Loucy (cell line): ENCODE measurements at regions not wholly inside any gene's neighbourhood (a gene's known extent, or its start where the extent isn't known, plus 50 kb on each side); places are given as distances from the start of the nearest gene placed in this dataset.

Experiments
- H2AFZ ChIP-seq: fragments of 200-600 bp; sonication (generic); 2 replicates; pipeline ENCODE4 v1.6.0; 2016; ENCODE audit warnings: antibody characterized with exemption, mild to moderate bottlenecking, low read length, moderate library complexity
- H3F3A ChIP-seq: fragments of 200-600 bp; 2 replicates; pipeline ENCODE4 v1.6.0; 2016; ENCODE audit warnings: antibody characterized with exemption, low read depth, mild to moderate bottlenecking
- H3K27me3 ChIP-seq: fragments of 200-600 bp; sonication (generic); 2 replicates; pipeline ENCODE4 v1.6.1; 2014; ENCODE audit warnings: low read length, mild to moderate bottlenecking; ENCODE audit not compliant: insufficient read depth, poor library complexity, severe bottlenecking
- H3K36me3 ChIP-seq: fragments of 200-600 bp; sonication (generic); 2 replicates; pipeline ENCODE4 v1.6.1; 2016; ENCODE audit warnings: low read length; ENCODE audit not compliant: insufficient read depth
- H3K4me1 ChIP-seq: fragments of 200-600 bp; sonication (generic); 2 replicates; pipeline ENCODE4 v1.5.1; 2014; ENCODE audit warnings: low read length, mild to moderate bottlenecking; ENCODE audit not compliant: insufficient read depth, poor library complexity, severe bottlenecking
- H3K4me2 ChIP-seq: fragments of 200-600 bp; sonication (generic); 2 replicates; pipeline ENCODE4 v1.6.0; 2014; ENCODE audit warnings: antibody characterized with exemption, low read length, low read depth, mild to moderate bottlenecking; ENCODE audit not compliant: poor library complexity, severe bottlenecking
- H3K4me3 ChIP-seq: fragments of 200-600 bp; sonication (generic); 2 replicates; pipeline ENCODE4 v1.5.1; 2014; ENCODE audit warnings: low read length, mild to moderate bottlenecking, mixed read lengths; ENCODE audit not compliant: poor library complexity, severe bottlenecking
- H3K79me2 ChIP-seq: fragments of 200-600 bp; sonication (generic); 2 replicates; pipeline ENCODE4 v1.6.1; 2014; ENCODE audit warnings: low read length; ENCODE audit not compliant: insufficient read depth
- H3K9ac ChIP-seq: fragments of 200-600 bp; sonication (generic); 2 replicates; pipeline ENCODE4 v1.6.0; 2014; ENCODE audit warnings: mild to moderate bottlenecking, low read depth, low read length, moderate library complexity; ENCODE audit not compliant: poor library complexity, severe bottlenecking
- H3K9me2 ChIP-seq: fragments of 200-600 bp; sonication (generic); replicated peaks from 2 replicates; pipeline ENCODE4 v1.6.1; 2016; ENCODE audit warnings: low read depth, low read length, mixed read lengths
- H3K9me3 ChIP-seq: fragments of 200-600 bp; sonication (generic); 2 replicates; pipeline ENCODE4 v1.6.1; 2014; ENCODE audit warnings: mild to moderate bottlenecking, antibody characterized with exemption, low read length, low read depth; ENCODE audit not compliant: insufficient read depth
- H4K20me1 ChIP-seq: fragments of 200-600 bp; sonication (generic); 2 replicates; pipeline ENCODE4 v1.6.0; 2014; ENCODE audit warnings: antibody characterized with exemption, low read length, mild to moderate bottlenecking; ENCODE audit not compliant: insufficient read depth, poor library complexity, severe bottlenecking
- EZH2phosphoT487 ChIP-seq: fragments of 200-600 bp; IDR thresholded peaks from 2 replicates; pipeline ENCODE4 v1.6.1; 2018; ENCODE audit warnings: antibody characterized with exemption, mild to moderate bottlenecking, moderate library complexity, borderline replicate concordance
- TF ChIP-seq, protein P1 (sequence below): fragments of 200-600 bp; sonication (generic); conservative IDR thresholded peaks from 2 replicates; pipeline ENCODE4 v1.5.1; 2014; ENCODE audit warnings: mild to moderate bottlenecking, antibody characterized with exemption, low read length

DNA sequence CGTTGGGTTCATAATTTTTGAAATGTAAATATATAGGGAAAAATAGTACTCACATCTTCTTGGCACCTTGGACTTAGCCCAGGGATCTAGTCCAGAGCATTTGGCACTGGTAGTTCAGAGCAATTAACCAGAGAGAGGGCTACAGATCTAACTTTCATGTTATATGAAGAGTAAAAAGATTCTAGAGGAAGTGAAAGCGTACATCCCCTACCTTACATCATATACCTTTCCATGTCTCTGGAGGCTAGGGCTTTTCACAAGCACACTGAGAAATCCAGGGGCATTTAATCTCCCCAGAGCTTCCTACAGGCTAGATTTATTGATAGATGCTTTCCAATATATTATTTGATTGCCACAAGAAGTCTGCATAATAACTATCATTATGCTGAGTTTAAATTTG, 687.5 kb upstream of the FBXO33 start:
- Histone ChIP-seq H3K9me2 (no peaks in the 10 kb centered on the region), H3K27me3 (no peaks in the 10 kb centered on the region), H4K20me1 (no peaks in the 10 kb centered on the region), H3K9ac (no peak overlapping the region), H2AFZ (no peak overlapping the region), H3K4me1 (no peaks in the 10 kb centered on the region), H3K9me3 (no peaks in the 10 kb centered on the region), H3F3A (no peaks in the 10 kb centered on the region), H3K79me2 (no peaks in the 10 kb centered on the region), H3K4me3 (no peak overlapping the region), H3K4me2 (no peak overlapping the region), H3K36me3 (no peaks in the 10 kb centered on the region)
- TF ChIP-seq EZH2phosphoT487: no peak
- TF ChIP-seq, protein P1, sequence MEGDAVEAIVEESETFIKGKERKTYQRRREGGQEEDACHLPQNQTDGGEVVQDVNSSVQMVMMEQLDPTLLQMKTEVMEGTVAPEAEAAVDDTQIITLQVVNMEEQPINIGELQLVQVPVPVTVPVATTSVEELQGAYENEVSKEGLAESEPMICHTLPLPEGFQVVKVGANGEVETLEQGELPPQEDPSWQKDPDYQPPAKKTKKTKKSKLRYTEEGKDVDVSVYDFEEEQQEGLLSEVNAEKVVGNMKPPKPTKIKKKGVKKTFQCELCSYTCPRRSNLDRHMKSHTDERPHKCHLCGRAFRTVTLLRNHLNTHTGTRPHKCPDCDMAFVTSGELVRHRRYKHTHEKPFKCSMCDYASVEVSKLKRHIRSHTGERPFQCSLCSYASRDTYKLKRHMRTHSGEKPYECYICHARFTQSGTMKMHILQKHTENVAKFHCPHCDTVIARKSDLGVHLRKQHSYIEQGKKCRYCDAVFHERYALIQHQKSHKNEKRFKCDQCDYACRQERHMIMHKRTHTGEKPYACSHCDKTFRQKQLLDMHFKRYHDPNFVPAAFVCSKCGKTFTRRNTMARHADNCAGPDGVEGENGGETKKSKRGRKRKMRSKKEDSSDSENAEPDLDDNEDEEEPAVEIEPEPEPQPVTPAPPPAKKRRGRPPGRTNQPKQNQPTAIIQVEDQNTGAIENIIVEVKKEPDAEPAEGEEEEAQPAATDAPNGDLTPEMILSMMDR: no peak

DNA sequence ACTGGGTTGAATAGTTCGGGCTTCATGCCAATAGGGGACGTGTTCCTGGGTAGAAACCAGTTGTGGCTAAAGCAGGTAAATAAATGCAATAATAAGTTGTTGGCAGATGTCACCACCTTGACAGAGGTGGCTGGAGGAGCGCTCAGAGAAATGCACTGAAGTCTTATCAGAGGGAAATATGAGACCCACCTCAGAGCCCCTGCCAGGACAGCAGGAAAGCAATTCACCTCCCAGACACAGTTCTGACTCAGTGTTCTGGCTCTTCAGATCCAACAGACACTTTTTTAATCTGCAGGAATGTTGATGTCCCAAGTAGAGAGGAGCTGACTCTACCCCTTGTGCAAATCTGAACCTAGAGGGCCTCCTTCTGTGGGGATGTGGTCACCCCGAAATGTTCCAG, 687.1 kb upstream of the FBXO33 start:
- H3K4me2 ChIP-seq: no peak overlapping the region
- H2AFZ ChIP-seq: no peak overlapping the region

DNA sequence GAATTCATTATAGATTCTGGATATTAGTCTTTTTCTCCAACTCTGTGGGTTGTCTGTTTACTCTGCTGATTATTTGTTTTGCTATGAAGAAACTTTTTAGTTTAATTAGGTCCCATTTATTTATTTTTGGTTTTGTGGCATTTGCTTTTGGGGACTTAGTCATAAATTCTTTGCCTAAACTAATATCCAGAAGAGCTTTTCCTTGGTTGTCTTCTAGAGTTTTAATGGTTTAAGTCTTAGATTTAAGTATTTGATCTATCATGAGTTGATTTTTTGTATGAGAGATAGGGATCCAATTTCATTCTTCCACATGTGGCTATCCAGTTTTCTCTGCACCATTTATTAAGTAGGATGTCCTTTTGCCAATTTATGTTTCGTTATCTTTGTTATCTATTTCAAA, 683.4 kb upstream of the FBXO33 start:
- Histone ChIP-seq H3K9me2 (no peaks in the 10 kb centered on the region), H4K20me1 (no peaks in the 10 kb centered on the region), H3K4me2 (no peak overlapping the region), H3K4me1 (no peaks in the 10 kb centered on the region), H3K9ac (no peak overlapping the region), H3K27me3 (no peaks in the 10 kb centered on the region), H3F3A (no peaks in the 10 kb centered on the region), H3K9me3 (no peaks in the 10 kb centered on the region), H2AFZ (no peak overlapping the region), H3K79me2 (no peaks in the 10 kb centered on the region), H3K36me3 (no peaks in the 10 kb centered on the region), H3K4me3 (no peak overlapping the region)
- TF ChIP-seq EZH2phosphoT487: no peak
- TF ChIP-seq, protein P1: no peak

More for the DNA sequence above, 687.1 kb upstream of the FBXO33 start:
- no peak for TF ChIP-seq EZH2phosphoT487
- TF ChIP-seq, protein P1: no peak
- no peaks in the 10 kb centered on the region for H3K4me1 ChIP-seq
- H3K27me3 ChIP-seq: no peaks in the 10 kb centered on the region
- H3K9ac ChIP-seq: no peak overlapping the region
- H3K9me3 ChIP-seq: no peaks in the 10 kb centered on the region
- no peaks in the 10 kb centered on the region for H3K36me3 ChIP-seq
- H4K20me1 ChIP-seq: no peaks in the 10 kb centered on the region
- no peaks in the 10 kb centered on the region for H3F3A ChIP-seq
- no peaks in the 10 kb centered on the region for H3K9me2 ChIP-seq
- no peaks in the 10 kb centered on the region for H3K79me2 ChIP-seq
- H3K4me3 ChIP-seq: no peak overlapping the region
